T47D (cell line): ENCODE measurements at regions not wholly inside any gene's neighbourhood (a gene's known extent, or its start where the extent isn't known, plus 50 kb on each side); places are given as distances from the start of the nearest gene placed in this dataset.

Source experiments
- DNase-seq, 2 experiments: peaks; one replicate each; pipeline versions ENCODE4 v3.0.0 to v3.0.0-alpha.2; 2011 to 2012; ENCODE audit warnings: low read depth in 1 of 2, low spot score in 1 of 2
- JUND ChIP-seq: IDR thresholded peaks from 2 replicates; pipeline ENCODE4 v1.6.1; 2012; ENCODE audit warnings: low read depth
- in situ Hi-C: cut with HindIII; loops from 2 replicates; pipeline ENCODE4 v1.10.0; 2016; ENCODE audit warnings: low sequenced_read_pairs, low pct_unique_long_range_greater_than_20kb

DNA sequence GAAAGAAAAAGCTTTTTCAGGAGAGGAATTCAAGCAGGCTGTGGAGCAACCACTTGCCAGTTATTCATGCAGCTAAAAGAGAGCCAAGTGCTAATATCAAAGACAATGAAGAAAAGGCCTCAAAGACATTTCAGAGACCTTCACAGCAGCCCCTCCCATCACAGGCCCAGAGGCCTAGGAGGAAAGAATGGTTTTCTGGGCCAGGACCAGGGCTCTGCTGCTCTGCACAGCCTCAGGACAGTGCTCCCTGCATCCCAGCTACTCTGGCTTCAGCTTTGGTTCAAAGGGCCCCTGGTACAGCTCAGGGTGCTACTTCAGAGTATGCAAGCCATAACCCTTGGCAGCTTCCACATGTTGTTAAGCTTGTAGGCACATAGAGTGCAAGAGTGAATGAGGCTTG is 119.5 kb downstream of the MSTN start:
- DNase-seq = no peak
- in situ Hi-C loops = no loop called here
- TF ChIP-seq JUND = no peak

DNA sequence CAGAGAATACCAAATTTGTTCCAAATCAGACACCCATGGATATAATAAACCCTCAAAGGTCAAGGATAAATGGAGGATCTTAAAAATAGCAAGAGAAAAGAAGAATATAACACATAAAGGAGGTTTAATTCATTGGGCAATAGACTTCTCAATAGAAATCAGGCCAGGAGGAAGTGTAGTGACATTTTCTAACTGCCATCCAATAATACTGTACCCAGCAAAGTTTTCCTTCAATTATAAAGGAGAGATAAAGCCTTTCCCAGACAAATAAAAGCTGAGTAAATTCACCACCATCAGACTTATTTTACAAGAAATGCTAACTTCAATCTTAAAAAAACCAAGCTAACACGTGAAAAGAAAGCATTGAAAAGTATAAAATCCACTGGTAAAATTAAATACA is 121.6 kb downstream of the MSTN start:
- in situ Hi-C loops = no loop called here
- no peak for TF ChIP-seq JUND
- no peak for DNase-seq

DNA sequence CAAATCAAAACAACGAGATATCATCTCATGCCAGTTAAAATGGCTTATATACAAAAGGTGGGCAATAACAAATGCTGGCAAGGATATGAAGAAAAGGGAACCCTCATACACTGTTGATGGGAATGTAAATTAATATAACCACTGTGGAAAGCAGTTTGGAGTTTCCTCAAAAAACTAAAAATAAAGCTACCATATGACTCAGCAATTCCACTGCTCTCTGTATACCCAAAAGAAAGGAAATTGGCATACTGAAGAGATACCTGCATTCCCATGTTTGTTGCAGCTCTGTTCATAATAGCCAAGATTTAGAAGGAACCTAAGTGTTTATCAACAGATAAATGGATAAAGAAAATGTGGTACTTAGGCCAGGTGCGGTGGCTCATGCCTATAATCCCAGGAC is 124.8 kb downstream of the MSTN start:
- in situ Hi-C loops = no loop called here
- DNase-seq = no peak
- TF ChIP-seq JUND = no peak

DNA sequence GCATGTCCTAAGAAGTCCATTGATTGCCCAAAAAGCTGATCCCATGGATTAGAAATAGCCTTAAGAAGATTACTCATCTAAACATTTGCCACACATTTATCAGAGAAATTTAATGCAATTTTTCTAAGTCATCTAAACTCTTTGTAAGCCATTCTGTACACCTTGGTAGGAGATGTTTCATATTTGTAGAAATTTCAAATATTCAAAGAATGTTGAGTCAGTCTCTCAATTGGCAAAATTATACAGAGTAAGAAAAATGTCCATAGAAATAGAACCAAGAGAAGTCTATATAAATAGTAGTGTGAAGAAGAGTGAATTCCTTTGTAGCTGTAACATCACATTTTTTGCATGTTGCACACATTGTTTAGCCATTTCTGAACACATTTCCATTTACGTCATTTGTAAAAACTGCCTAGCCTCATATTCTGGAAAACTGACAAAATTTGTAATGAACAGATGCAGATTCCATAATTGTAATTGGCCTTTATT is 128.6 kb downstream of the MSTN start:
- in situ Hi-C loops = no loop called here
- TF ChIP-seq JUND = no peak
- DNase-seq = no peak

DNA sequence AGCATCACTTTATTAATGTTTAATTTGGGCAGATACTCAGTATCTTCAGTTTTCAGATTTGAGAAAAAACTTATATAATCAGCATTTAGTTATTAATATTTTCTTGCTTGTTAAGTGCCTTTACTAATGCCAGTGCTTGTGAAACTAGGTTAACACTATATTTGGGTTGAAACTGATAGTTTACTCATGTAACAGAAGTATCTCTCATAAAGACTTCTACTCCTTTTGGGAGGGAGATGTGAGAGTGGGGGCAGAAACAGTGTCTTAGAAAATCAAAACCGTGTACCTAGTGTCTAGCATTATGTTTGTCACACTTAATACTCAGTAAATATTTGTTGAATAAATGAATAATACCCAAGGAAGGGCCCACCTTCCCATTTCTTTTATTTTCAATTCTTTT is 129.5 kb downstream of the MSTN start:
- DNase-seq = no peak
- no peak for TF ChIP-seq JUND
- in situ Hi-C loops = no loop called here

DNA sequence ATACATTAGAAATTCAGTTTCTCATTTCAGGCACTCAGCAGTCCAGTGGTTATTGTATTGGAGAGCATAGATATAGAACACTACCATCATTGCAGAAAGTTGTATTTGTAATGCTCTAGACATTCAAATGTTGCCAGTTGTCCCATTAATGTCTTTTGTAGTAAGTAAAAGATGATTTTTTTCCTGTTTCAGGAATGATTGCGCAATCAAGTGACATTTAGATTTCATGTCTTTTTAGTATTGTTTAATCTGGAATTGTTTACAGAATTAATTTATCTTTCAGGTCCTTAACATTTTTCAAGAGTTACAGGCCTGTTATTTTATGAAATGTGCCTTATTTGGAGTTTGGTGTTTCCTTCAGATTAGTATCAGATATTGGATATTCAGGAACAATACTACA is 134.7 kb downstream of the MSTN start:
- DNase-seq = no peak
- in situ Hi-C loops = no loop called here
- no peak for TF ChIP-seq JUND
